ENCODE measurements at regions not wholly inside any gene's neighbourhood (a gene's known extent, or its start where the extent isn't known, plus 50 kb on each side); places are given as distances from the start of the nearest gene placed in this dataset.

- TF ChIP-seq EP300 (IDR thresholded peaks at IDR 0.05) = no peak
- TF ChIP-seq CTCF (IDR thresholded peaks at IDR 0.05) = no peak
- TF ChIP-seq POLR2AphosphoS5 (IDR thresholded peaks at IDR 0.05) = no peak
- TF ChIP-seq POLR2A (IDR thresholded peaks at IDR 0.05) = no peak
Observed at GRCh38 chr15:29343229-29343628, 73.6 kb upstream of the NSMCE3 start.

Measured in sigmoid colon (tissue), 4 donors.